SK-N-SH treated with all-trans-retinoic acid at 6 μM for 48 hours (cell line): ENCODE measurements at regions not wholly inside any gene's neighbourhood (a gene's known extent, or its start where the extent isn't known, plus 50 kb on each side); places are given as distances from the start of the nearest gene placed in this dataset.

Experiments used
- BACH2 ChIP-seq: fragments of 250-450 bp; sonication (Bioruptor Pico); IDR thresholded peaks from 2 replicates; pipeline ENCODE4 v1.9.0; 2021; ENCODE audit warnings: mild to moderate bottlenecking, borderline replicate concordance
- CREB5 ChIP-seq: fragments of 250-450 bp; sonication (Bioruptor Pico); IDR thresholded peaks from 2 replicates; pipeline ENCODE4 v1.5.1; 2020; ENCODE audit warnings: low read depth, mild to moderate bottlenecking, moderate library complexity
- CSDC2 ChIP-seq: fragments of 250-450 bp; sonication (Bioruptor Pico); IDR thresholded peaks from 2 replicates; pipeline ENCODE4 v1.5.0; 2020; ENCODE audit warnings: mild to moderate bottlenecking, moderate library complexity
- CSRNP3 ChIP-seq: fragments of 250-450 bp; sonication (Bioruptor Pico); IDR thresholded peaks from 2 replicates; pipeline ENCODE4 v1.5.1; 2021; ENCODE audit warnings: mild to moderate bottlenecking, moderate library complexity
- GLIS3 ChIP-seq: fragments of 250-450 bp; sonication (Bioruptor Pico); IDR thresholded peaks from 2 replicates; pipeline ENCODE4 v1.5.0; 2020; ENCODE audit warnings: mild to moderate bottlenecking, moderate library complexity
- PPARA ChIP-seq: fragments of 250-450 bp; sonication (Bioruptor Pico); IDR thresholded peaks from 2 replicates; pipeline ENCODE4 v1.5.0; 2020; ENCODE audit warnings: mild to moderate bottlenecking, borderline replicate concordance
- TOX ChIP-seq: fragments of 250-450 bp; sonication (Bioruptor Pico); IDR thresholded peaks from 2 replicates; pipeline ENCODE4 v1.8.0; 2021; ENCODE audit warnings: mild to moderate bottlenecking, moderate library complexity, borderline replicate concordance
- ZFP3 ChIP-seq: fragments of 250-450 bp; sonication (Bioruptor Pico); IDR thresholded peaks from 2 replicates; pipeline ENCODE4 v1.5.0; 2020; ENCODE audit warnings: mild to moderate bottlenecking, moderate library complexity
- ZFP30 ChIP-seq: fragments of 450-650 bp; formaldehyde crosslinking; IDR thresholded peaks from 2 replicates; pipeline ENCODE4 v1.5.0; 2022; ENCODE audit warnings: mild to moderate bottlenecking, moderate library complexity
- ZNF565 ChIP-seq: fragments of 450-650 bp; formaldehyde crosslinking; conservative IDR thresholded peaks from 2 replicates; pipeline ENCODE4 v1.5.0; 2020; ENCODE audit warnings: low read depth, mild to moderate bottlenecking, moderate library complexity
- TF ChIP-seq, protein P1 (sequence below): fragments of 250-450 bp; sonication (Bioruptor Pico); IDR thresholded peaks from 2 replicates; pipeline ENCODE4 v1.5.0; 2020; ENCODE audit warnings: mild to moderate bottlenecking, moderate library complexity

- TF ChIP-seq ZNF565 (no peak), CSRNP3 (CRISPR knock-in tag) (no peak), CSDC2 (CRISPR knock-in tag) (no peak), BACH2 (CRISPR knock-in tag) (no peak), ZFP3 (no peak), PPARA (CRISPR knock-in tag) (no peak), ZFP30 (no peak), GLIS3 (CRISPR knock-in tag) (no peak), TOX (CRISPR knock-in tag) (no peak), CREB5 (CRISPR knock-in tag) (no peak)
- TF ChIP-seq, protein P1, sequence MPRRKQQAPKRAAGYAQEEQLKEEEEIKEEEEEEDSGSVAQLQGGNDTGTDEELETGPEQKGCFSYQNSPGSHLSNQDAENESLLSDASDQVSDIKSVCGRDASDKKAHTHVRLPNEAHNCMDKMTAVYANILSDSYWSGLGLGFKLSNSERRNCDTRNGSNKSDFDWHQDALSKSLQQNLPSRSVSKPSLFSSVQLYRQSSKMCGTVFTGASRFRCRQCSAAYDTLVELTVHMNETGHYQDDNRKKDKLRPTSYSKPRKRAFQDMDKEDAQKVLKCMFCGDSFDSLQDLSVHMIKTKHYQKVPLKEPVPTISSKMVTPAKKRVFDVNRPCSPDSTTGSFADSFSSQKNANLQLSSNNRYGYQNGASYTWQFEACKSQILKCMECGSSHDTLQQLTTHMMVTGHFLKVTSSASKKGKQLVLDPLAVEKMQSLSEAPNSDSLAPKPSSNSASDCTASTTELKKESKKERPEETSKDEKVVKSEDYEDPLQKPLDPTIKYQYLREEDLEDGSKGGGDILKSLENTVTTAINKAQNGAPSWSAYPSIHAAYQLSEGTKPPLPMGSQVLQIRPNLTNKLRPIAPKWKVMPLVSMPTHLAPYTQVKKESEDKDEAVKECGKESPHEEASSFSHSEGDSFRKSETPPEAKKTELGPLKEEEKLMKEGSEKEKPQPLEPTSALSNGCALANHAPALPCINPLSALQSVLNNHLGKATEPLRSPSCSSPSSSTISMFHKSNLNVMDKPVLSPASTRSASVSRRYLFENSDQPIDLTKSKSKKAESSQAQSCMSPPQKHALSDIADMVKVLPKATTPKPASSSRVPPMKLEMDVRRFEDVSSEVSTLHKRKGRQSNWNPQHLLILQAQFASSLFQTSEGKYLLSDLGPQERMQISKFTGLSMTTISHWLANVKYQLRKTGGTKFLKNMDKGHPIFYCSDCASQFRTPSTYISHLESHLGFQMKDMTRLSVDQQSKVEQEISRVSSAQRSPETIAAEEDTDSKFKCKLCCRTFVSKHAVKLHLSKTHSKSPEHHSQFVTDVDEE (CRISPR knock-in tag) = no peak
Observed at GRCh38 chr7:54814401-54814800, 55.4 kb upstream of the SEC61G start.
